ENCODE measurements at regions not wholly inside any gene's neighbourhood (a gene's known extent, or its start where the extent isn't known, plus 50 kb on each side); places are given as distances from the start of the nearest gene placed in this dataset.

DNA sequence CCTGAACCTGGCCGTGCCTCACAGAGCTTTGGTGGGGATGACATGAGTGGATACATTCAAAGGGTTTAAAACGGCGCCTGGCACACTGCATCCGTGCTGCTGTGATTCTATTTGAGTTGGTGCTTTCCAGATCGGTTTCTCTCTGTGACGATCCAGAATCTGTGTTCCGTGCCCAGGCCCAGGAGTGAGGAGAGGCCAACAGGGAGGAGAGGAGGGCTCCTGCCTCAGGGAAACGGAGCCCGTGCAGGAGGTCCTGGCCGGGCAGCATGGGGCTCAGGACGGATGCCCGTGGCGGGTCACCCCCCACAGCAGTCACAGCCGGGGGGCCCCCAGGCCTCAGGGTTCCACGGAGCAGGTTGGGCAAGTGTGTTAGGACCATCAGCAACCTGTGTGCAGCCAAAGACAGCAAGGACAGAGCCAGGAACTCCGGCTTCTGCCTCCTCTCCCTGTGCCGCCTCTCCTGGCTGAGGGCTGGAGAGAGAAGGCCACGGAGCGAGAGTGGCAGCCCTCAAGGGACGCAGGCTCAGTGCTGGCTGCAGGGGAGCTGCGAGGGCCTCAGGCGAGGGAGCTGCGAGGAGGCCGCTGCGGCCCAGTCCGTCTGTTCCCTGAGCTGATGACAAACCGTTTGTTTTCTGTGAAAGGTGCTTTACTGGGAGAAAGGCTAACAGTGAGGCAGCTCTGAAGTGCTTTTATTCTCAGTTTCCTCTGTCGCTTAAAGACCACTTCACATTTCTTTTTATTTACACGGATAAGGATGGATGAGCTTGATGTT is 99.3 kb downstream of the METRNL start:
- peak; percentile 51 for DNase-seq

DNA sequence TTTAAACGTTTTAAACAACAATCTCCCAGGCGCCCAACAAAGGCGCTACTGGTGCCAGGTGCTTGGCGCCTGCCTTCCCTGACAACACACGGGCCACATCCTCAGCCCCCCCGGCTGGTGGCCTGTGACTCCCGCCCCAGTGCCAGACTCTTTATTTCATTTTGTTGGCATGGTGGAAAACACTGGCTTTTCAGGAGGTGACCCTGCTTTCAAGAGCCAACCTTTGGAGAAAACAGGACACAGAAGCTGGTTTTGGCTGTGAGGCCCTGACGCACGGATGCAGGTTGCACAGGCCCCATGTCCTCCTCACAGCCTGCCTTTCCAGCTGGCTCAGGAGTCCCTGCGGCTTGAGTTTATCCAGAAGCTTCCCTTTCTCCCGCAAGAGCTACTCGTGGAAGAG is 100.0 kb downstream of the METRNL start:
- DNase-seq = no peak

DNA sequence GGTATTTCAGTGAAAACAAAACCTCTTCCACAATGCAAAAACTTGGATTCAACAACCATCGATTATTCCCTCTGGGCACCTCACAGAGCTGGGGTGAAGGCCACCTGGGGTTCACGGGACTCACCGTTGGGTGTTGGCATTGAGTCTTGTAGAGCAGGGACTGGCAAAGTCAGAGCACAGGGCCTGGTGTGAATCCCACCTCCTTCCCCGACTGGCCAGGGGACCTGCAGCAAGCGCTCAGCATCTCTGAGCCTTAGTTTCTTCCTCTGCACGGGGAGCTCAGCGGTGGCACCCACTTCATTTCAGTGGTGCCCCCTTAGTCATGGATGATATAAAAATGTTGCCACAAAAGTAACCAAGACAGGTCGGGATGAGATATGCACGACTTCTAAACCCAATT is 100.4 kb downstream of the METRNL start:
- no peak for DNase-seq

DNA sequence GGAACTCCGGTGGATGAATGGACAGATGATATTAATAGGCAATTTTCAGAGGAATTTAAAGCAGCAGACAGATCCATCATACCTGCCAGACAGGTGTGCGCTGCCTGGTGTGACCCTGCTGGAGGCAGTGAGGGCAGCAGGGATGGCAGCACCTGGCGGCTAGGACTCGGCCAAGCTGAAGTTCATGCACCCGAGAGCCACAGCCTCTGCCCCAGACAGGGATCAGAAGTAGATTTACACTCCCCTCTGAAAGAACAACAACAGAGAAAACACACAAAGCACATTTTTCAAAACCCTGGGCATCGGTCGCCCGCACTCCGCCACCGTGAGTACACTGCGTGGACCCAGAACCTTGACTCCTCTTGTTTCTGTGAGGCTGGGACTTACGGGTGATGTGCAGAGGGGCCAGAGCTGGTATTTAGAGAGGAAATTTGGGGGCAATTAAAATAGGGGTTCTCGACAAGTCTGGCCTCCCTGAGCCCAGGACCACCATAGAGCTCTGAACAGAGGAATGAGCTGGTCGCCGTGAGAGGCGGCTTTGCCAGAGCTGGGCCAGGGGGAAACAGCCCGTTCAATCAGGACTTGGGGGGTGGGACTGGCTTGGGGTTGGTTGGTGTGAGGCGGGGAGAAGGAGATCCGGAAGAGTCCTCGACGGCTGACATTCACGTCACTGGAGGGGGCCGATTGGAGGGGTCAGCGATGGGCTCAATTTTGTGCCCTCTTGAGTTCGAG is 101.0 kb downstream of the METRNL start:
- no peak for DNase-seq

DNA sequence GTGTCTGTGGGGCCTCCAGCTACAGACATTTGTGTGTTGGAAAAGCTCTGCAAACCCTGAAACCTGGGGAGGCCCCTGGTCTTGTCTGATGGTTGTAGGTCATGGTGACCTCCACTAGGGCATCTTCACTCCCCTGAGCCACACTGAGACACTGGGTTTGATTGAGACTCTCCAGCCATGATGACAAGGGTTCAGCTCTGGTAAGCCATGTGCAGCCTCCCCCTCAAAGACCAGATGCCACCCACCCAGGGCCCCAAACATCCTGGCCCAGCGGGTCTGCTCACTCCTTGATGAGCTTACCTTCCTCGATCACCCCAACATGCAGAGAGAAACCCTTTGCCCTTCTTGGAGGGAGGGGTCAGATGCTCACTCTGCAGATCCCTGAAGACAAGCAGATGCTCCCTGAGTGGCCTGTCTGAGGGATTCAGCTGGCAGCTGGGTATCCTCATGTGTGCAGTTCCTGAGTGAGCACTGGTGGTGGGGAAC is 101.6 kb downstream of the METRNL start:
- DNase-seq = no peak

- DNase-seq = no peak
Measured at GRCh38 chr17:83181991-83182619, 102.7 kb downstream of the METRNL start.

GRCh38 chr17:83182620-83183101 is 103.3 kb downstream of the METRNL start:
- no peak for DNase-seq

DNA sequence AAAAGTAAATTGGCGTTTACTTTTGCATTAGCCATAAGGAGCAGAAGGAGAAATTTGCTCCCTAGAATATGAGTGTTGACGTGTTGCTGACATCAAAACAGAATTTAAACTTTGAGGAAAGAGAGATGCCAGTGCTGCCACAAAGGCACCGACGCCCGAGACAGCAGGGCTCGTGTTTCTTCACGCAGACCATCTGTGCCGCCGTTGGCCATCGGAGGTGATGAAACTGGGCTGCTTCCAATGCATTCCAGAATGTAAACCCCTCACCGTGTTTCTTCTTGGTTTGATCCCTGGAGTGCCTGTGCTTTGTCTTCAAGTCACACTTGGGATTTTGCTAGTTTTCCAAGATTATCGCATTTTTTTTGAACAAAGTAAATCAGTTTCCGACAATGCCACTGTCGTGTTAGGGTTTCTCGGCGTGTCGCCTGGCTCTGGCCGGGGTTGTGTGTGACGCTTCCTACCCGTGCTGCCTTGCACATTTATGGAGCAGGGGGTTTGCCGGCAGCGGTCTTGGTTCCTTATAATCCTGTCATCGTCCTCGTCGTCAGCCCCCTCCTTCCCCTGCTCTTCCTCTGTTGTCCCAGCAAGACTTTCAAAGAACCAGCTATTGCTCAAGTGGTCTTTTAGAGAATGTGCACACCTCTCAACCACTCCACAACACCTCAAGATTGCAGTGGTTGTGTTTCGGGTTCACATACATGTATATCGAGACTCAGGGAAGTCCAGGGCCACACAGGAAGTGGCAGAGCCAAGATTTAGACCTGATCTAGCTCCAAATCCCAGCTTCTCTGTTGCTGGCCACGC is 103.9 kb downstream of the METRNL start:
- DNase-seq = no peak

DNA sequence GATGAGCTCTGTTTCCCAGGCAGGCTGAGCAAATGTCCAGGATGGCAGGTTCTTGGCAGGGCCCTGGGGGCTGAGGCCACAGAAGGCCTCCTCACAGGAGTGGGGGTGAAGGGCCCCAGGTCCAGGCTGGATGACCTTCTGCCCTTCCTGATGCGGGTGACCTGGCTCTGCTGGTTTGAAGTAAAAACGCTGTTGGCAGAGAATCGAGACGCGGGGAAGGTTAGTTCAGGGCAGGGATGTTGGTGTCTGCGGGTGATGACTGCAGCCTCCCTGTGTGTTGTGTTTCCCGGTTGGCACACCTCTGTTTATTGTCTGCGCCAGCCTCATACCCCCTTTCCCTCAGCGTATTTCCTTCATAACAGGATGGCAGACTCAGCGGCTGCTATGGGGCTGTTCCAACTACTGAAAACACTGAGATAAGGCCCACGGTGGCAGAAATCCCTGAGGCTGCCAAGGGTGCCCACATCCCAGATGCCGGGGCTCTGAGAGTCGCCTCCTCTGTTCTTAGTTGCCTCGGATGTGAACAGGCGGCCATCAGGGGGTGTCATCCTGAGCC is 104.6 kb downstream of the METRNL start:
- no peak for DNase-seq

GRCh38 chr17:83185023-83186002 is 105.9 kb downstream of the METRNL start:
- no peak for DNase-seq

- peak; percentile 33 for DNase-seq
Measured at GRCh38 chr17:83186226-83186625, 106.8 kb downstream of the METRNL start.

- DNase-seq = no peak
Measured at GRCh38 chr17:83186751-83187421, 107.5 kb downstream of the METRNL start.

DNA sequence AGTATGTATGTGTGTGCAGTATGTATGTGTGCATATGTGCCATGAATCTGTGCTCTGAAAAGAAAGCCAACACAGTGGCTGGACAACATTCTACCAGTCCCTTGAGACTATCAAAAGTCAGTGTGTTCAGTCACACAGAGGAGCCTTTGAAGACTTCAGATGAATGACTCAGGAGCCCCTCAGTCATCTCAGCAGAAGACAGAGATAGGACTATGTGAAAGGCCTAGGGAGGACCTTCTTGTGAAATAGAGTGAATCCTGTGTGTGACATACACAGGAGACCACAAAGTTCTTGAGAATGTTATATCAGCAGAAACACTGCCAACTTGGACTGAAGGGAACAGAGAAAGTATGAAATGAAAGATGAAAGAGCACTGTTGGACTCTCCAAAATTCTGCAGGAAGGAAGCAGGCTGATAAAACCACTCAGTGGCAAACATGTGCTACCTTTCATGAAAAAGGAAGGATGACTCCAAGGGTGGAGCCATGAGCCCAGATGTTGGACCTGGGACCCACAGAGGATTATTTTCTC is 108.4 kb downstream of the METRNL start:
- no peak for DNase-seq

- no peak for DNase-seq
Measured at GRCh38 chr17:83189044-83190003, 109.9 kb downstream of the METRNL start.

- DNase-seq = no peak
Measured at GRCh38 chr17:83190004-83190385, 110.6 kb downstream of the METRNL start.

GRCh38 chr17:83190601-83191387 is 111.4 kb downstream of the METRNL start:
- DNase-seq = no peak

DNA sequence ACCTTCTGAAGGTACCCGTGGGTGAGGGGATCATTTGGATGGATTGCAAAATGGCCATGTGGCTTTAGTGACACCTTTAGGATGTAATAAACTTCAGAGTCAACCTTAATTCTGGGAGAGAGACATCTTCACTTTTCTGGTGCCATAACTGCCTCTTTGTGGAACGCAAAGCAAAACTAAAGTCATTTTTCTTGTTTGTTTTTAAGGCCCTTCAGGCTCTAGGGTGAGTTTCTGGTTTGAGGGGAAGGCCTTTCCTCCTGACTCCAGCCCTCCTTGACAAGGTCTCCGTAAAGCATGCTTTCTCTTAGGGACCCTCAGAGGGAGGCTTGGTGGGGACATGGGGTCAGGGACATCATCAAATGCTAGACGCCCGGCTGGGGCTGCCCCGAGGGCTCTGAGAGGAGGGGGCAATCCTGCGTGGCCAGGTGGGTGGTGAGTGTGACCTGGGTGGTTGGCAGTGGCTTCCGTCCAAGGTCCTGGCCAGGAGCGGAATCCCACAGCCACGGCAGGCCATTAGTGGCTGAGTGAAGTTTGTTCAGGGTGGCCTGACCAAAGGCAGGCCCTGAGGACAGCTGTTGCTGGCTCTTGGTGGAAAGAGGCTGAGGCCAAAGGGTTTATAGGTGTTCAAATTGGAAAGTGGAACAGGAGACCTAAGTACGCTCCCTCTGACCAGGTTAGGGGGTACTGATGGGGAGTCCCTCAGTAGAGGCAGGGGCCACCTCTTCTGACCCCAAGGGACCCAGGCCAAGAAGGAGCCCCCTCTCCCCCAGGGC is 112.2 kb downstream of the METRNL start:
- no peak for DNase-seq
